Ovary (tissue), 7 donors: ENCODE measurements at regions not wholly inside any gene's neighbourhood (a gene's known extent, or its start where the extent isn't known, plus 50 kb on each side); places are given as distances from the start of the nearest gene placed in this dataset.

ENCODE experiments used
- DNase-seq, 5 donors: peaks; one replicate each; pipeline ENCODE4 v3.0.0-alpha.2; 2019 to 2020
- H3K27ac ChIP-seq, 2 donors: fragments of 200-600 bp; one replicate each; pipeline versions ENCODE4 v1.5.1 to v1.8.0; 2019 to 2022
- H3K27me3 ChIP-seq: fragments of 200-600 bp; one replicate; pipeline ENCODE4 v1.8.0; 2022
- H3K36me3 ChIP-seq: fragments of 200-600 bp; sonication (generic); one replicate; pipeline ENCODE4 v1.5.1; 2019
- H3K4me1 ChIP-seq: one replicate; pipeline ENCODE4 v1.8.1; 2013; ENCODE audit warnings: mild to moderate bottlenecking, moderate library complexity; ENCODE audit not compliant: insufficient read depth
- H3K4me3 ChIP-seq: fragments of 200-600 bp; sonication (generic); one replicate; pipeline ENCODE4 v1.5.1; 2017
- H3K9me3 ChIP-seq, 2 donors: fragments of 200-600 bp in 1 of 2; sonication (generic) in 1 of 2; one replicate each; pipeline versions ENCODE4 v1.5.1 to v1.8.1; 2013 to 2019; ENCODE audit warnings: mild to moderate bottlenecking in 1 of 2, moderate library complexity in 1 of 2
- EP300 ChIP-seq: sonication (generic); formaldehyde crosslinking; IDR thresholded peaks from one replicate; pipeline ENCODE4 v1.6.1; 2017; ENCODE audit warnings: antibody characterized with exemption
- POLR2A ChIP-seq: fragments of 450-650 bp; IDR thresholded peaks from one replicate; pipeline ENCODE4 v1.6.1; 2017; ENCODE audit warnings: antibody characterized with exemption, mild to moderate bottlenecking, moderate library complexity
- WGBS, 3 donors: extraction: QIAGEN DNeasy Blood & Tissue Kit in 1 of 3; methylation state at CpG; one replicate each; pipeline versions ENCODE4 v1.1.5 to v1.1.7; 2013 to 2017; 5-methylcytosine and 5-hydroxymethylcytosine counted together
- intact Hi-C, 4 donors: fragments of 100-400 bp; cut with DNase I; formaldehyde crosslinking; loops; one replicate each; pipeline versions ENCODE4 v1.11.0 to v1.15.1; 2022 to 2023
- TF ChIP-seq, protein P1 (sequence below), 3 donors: fragments of 450-650 bp in 2 of 3; fragments of 200-600 bp in 1 of 3; IDR thresholded peaks; one replicate each; pipeline versions ENCODE4 v1.5.1 to v1.8.0; 2016 to 2022; ENCODE audit warnings: antibody characterized with exemption in 3 of 3, mild to moderate bottlenecking in 1 of 3
- donor health status: DM: no; HTN: no; CAD: no; lungs with moderate emphysema.
- donor health status: DM: no; HTN: no; CAD: no.
- donor health status: Bipolar disorder and iron deficiency.
- donor health status: DM: no; HTN: no; CAD: no.
- donor health status: DM: yes; HTN: yes; CAD: no.

DNA sequence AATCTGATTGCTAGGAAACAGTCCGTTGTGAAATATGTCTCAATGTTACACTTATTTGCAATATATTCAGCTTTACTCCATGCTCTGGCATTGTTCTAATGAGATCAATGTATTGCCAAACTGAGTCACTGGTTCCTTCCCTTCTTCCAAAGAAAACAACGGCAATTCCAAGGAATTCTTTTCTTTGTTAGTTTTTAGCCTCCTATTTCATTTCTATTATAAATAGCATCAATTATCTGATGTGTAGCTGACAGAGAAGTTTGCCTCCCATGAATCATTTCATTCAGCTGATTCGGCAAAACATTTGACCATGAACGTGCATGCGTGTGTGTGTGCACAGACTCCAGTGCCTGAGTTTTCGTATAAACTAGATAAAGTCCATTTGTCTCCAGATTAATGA lies 346.8 kb downstream of the ETS1 start:
- no peak for DNase-seq

DNA sequence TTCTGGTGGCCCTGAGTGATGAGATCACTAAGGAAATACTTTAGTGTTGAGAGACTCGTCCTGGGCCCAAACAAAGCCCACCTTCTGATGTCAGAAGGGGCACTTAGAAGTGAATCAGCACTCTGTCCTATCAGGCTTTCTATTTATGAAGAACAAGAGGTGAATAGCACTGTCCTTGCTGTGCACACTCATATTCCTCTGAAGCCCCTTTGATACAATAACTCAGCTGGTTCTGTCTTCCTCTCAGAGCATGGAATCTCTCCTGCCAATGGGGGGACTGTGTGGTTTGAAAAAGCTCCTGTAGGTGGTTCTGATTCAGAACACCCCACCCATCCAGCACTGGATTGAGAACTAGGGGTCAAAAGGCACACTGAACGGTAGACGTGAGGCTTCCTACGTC lies 348.1 kb downstream of the ETS1 start:
- H3K9me3 ChIP-seq = no peaks in the 10 kb centered on the region
- intact Hi-C loops = no loop called here
- no peak overlapping the region for H3K27ac ChIP-seq
- TF ChIP-seq, protein P1, sequence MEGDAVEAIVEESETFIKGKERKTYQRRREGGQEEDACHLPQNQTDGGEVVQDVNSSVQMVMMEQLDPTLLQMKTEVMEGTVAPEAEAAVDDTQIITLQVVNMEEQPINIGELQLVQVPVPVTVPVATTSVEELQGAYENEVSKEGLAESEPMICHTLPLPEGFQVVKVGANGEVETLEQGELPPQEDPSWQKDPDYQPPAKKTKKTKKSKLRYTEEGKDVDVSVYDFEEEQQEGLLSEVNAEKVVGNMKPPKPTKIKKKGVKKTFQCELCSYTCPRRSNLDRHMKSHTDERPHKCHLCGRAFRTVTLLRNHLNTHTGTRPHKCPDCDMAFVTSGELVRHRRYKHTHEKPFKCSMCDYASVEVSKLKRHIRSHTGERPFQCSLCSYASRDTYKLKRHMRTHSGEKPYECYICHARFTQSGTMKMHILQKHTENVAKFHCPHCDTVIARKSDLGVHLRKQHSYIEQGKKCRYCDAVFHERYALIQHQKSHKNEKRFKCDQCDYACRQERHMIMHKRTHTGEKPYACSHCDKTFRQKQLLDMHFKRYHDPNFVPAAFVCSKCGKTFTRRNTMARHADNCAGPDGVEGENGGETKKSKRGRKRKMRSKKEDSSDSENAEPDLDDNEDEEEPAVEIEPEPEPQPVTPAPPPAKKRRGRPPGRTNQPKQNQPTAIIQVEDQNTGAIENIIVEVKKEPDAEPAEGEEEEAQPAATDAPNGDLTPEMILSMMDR (IDR thresholded peaks at IDR 0.05) = no peak
- TF ChIP-seq POLR2A (no peak), EP300 (no peak)
- H3K4me3 ChIP-seq = no peak overlapping the region
- H3K27me3 ChIP-seq = no peaks in the 10 kb centered on the region
- 89 to 94% (median 94%) methylated on average over 4 of the region's 4 CpGs for WGBS, 3 donors
- H3K4me1 ChIP-seq = peaks cover 1% of the 10 kb centered on the region
- no peak for DNase-seq
- no peaks in the 10 kb centered on the region for H3K36me3 ChIP-seq

More for the DNA sequence above, 346.8 kb downstream of the ETS1 start:
- TF ChIP-seq EP300 = no peak
- no peak for TF ChIP-seq POLR2A
- TF ChIP-seq, protein P1 (IDR thresholded peaks at IDR 0.05) = no peak
- Histone ChIP-seq H3K9me3 (no peaks in the 10 kb centered on the region), H3K27me3 (no peaks in the 10 kb centered on the region), H3K27ac (no peak overlapping the region), H3K4me1 (peaks cover 1% of the 10 kb centered on the region), H3K36me3 (no peaks in the 10 kb centered on the region), H3K4me3 (no peak overlapping the region)
- intact Hi-C loops = loop anchor here in 1 of 4 donors (10.0 kb wide), 1 partner anchor 46 kb away; no protein-coding TSS in a partner anchor
- WGBS, 3 donors = 12 to 21% (median 21%) methylated on average over 6 of the region's 6 CpGs

DNA sequence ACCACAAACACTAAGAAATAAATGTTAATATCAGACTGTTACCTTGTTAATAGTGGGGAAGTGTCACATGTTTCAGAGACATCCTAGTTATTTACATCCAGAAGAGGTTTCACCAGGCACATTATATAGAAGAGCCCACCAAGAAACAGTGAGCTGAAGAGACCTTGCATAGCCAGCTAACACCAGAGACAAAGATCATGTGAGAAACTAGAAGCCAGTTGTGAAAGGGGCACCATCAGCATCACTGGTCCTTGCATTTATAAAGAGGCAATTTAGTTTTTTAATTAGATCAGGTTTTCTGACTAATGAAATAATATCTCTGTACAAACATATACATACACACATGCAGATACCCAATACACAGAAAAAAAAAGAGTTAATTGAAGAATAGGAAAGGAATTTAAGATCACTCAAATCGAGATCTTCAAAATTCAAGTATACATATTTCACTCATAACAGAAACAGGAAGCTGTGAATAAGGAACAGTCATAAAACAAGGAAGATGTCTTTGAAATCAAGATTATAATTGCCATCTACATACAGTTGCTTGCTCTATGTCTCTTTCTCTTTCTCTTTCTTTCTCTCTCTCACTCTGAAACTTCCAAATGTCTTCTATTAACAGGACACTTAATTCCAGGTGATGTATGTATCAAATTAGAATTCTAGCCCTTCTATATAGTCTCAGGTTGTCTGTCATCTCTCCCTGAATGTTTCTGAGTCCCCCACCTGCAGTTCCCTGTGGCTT lies 348.7 kb downstream of the ETS1 start:
- Histone ChIP-seq H3K4me1 (peaks cover 1% of the 10 kb centered on the region), H3K27me3 (no peaks in the 10 kb centered on the region), H3K4me3 (no peak overlapping the region), H3K36me3 (no peaks in the 10 kb centered on the region), H3K27ac (no peak overlapping the region), H3K9me3 (no peaks in the 10 kb centered on the region)
- TF ChIP-seq, protein P1 (IDR thresholded peaks at IDR 0.05) = no peak
- TF ChIP-seq EP300 = no peak
- TF ChIP-seq POLR2A = no peak
- 65 to 80% (median 78%) methylated on average over 1 of the region's 1 CpG for WGBS, 3 donors
- no peak for DNase-seq
- intact Hi-C loops = no loop called here

DNA sequence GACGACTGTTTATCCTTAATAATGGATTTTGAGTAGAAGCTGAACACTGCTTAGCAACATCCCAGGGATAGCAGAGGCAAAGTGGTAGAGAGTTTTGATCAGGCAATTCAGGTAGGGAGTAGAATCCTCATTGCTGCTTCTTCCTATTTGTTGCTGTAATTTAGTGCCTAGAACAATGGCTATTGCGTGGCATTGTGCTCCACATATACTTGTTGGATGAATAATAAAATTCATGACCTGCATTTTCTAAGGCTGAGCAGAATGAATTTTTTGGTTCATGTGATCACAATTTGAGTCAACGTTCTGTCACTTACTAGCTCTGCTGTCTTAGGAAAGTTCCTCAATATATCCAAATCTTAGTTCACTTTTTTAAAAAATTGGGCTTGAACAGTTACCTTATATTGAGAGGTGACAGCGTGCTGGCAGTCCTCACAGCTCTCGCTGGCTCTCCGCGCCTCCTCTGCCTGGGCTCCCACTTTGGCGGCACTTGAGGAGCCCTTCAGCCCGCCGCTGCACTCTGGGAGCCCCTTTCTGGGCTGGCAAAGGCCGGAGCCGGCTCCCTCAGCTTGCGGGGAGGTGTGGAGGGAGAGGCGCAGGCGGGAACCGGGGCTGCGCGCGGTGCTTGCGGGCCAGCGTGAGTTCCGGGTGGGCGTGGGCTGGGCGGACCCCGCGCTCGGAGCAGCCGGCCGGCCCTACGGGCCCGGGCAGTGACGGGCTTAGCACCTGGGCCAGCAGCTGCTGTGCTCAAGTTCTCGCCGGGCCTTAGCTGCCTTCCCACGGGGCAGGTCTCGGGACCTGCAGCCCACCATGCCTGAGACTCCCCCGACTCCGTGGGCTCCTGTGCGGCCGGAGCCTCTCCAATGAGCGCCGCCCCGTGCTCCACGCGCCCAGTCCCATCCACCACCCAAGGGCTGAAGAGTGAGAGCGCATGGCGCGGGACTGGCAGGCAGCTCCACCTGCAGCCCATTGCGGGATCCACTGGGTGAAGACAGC lies 350.6 kb downstream of the ETS1 start:
- no peaks in the 10 kb centered on the region for H3K36me3 ChIP-seq
- H3K9me3 ChIP-seq = no peaks in the 10 kb centered on the region
- intact Hi-C loops = no loop called here
- 94 to 97% (median 96%) methylated on average over 45 to 49 of the region's 49 CpGs for WGBS, 3 donors
- H3K27ac ChIP-seq = no peak overlapping the region
- TF ChIP-seq POLR2A (no peak), EP300 (no peak)
- TF ChIP-seq, protein P1 (IDR thresholded peaks at IDR 0.05) = no peak
- DNase-seq = no peak
- H3K27me3 ChIP-seq = no peaks in the 10 kb centered on the region
- H3K4me1 ChIP-seq = peaks cover 1% of the 10 kb centered on the region
- H3K4me3 ChIP-seq = no peak overlapping the region
